ENCODE measurements at regions not wholly inside any gene's neighbourhood (a gene's known extent, or its start where the extent isn't known, plus 50 kb on each side); places are given as distances from the start of the nearest gene placed in this dataset.

DNA sequence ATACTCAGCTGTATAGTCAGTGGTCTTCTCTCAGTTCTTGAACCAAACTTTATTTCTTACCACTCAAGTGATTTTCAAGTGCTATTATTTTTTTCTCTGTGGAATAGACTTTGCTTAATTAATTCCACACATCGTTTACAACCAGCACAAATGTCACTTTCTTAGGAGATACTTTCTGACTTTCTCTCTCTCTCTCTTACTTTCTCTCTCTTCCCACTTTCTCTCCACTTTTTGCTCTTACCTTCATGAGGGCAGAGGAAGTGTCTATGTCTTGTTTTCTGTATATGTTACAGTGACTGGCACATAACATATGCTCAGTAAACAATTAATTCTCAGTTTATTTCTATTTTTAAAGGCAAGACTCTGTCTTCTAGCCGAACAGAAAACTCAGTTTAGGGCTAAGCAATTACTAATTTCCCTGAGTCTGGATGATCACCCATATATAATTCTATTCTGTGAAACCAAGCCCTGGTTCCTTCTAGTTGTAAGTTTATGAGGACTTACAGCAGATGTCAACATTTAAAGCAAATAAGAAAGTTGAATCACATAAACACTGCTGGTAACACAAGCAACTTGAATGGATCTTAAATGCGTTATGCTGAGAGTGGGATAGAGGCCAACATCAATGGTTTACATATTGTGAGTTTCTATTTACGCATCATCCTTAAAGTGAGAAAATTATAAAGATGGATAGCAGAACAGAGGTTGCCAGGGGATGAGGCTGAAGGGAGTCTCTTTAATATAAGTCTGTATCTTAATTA lies 791.4 kb downstream of the MTRR start:
- H3K36me3 ChIP-seq = no peaks in the 10 kb centered on the region
- no peaks in the 10 kb centered on the region for H3K9me3 ChIP-seq
- TF ChIP-seq, protein P1, sequence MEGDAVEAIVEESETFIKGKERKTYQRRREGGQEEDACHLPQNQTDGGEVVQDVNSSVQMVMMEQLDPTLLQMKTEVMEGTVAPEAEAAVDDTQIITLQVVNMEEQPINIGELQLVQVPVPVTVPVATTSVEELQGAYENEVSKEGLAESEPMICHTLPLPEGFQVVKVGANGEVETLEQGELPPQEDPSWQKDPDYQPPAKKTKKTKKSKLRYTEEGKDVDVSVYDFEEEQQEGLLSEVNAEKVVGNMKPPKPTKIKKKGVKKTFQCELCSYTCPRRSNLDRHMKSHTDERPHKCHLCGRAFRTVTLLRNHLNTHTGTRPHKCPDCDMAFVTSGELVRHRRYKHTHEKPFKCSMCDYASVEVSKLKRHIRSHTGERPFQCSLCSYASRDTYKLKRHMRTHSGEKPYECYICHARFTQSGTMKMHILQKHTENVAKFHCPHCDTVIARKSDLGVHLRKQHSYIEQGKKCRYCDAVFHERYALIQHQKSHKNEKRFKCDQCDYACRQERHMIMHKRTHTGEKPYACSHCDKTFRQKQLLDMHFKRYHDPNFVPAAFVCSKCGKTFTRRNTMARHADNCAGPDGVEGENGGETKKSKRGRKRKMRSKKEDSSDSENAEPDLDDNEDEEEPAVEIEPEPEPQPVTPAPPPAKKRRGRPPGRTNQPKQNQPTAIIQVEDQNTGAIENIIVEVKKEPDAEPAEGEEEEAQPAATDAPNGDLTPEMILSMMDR (IDR thresholded peaks at IDR 0.05; ENCODE audit: low read depth, low read length) = no peak
- no peak overlapping the region for H3K4me3 ChIP-seq (ENCODE audit: low read depth, low read length)
- H3K27me3 ChIP-seq = no peaks in the 10 kb centered on the region
- DNase-seq = no peak
- H3K4me1 ChIP-seq = no peaks in the 10 kb centered on the region

DNA sequence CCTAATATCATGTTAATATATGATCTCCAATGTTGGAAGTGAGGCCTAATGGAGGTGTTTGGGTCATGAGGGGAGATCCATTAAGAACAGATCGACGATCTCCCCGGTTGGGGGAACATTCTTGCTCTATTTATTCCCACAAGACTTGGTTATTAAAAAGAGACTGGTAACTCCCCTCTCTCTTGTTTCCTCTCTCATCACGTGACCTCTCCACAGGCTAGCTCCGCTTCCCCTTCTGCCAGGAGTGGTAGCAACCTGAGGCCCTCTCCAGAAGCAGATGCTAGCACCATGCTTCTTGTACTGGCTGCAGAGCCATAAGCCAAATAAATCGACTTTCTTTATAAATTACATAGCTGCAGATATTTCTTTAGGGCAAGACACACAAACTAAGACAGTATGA lies 794.4 kb downstream of the MTRR start:
- no peaks in the 10 kb centered on the region for H3K27me3 ChIP-seq
- no peak for DNase-seq
- TF ChIP-seq, protein P1 (IDR thresholded peaks at IDR 0.05; ENCODE audit: low read depth, low read length) = no peak
- H3K4me3 ChIP-seq (ENCODE audit: low read depth, low read length) = no peak overlapping the region
- H3K9me3 ChIP-seq = no peaks in the 10 kb centered on the region
- H3K36me3 ChIP-seq = no peaks in the 10 kb centered on the region
- H3K4me1 ChIP-seq = no peaks in the 10 kb centered on the region

DNA sequence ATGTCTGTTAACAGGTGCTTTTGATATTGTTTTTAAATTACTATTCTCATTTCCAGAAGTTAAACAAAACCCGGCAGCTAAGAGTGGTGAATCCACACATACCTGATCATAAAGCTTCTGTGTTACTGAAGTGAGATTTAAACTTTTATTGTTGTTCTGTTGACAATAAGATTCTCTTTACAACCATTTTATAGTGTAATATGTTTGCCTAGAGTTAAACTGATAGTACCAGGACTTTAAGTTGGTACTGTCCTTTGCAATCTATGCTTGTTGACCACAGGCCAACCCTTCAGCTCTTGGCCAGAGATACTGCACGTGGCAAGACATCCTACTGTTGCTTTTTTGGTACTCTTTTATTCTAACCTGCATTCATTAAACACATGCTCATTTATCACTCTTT lies 806.2 kb downstream of the MTRR start:
- Histone ChIP-seq H3K9me3 (no peaks in the 10 kb centered on the region), H3K36me3 (no peaks in the 10 kb centered on the region), H3K4me1 (no peaks in the 10 kb centered on the region), H3K4me3 (ENCODE audit: low read depth, low read length) (no peak overlapping the region), H3K27me3 (no peaks in the 10 kb centered on the region)
- DNase-seq = no peak
- TF ChIP-seq, protein P1 (IDR thresholded peaks at IDR 0.05; ENCODE audit: low read depth, low read length) = no peak

DNA sequence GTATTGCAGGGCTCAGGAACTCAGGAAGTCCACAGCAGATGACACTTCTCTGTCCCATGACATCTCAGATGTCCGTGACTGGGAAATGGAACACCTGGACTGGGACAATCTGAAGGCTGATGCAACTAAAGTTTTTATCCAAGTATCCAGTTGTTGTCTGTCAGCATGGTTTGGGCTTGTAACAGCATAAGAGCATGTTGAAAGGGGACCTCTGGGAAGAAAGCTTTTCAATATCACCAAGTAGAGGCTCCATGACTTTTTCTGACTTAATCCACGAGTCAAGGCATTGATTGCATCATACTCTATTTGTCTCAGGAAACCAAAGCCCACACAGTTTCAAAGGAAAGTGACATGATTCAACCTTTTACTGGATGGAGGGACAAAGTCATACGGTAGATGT lies 807.7 kb downstream of the MTRR start:
- no peak for DNase-seq
- Histone ChIP-seq H3K4me3 (ENCODE audit: low read depth, low read length) (no peak overlapping the region), H3K4me1 (no peaks in the 10 kb centered on the region), H3K36me3 (no peaks in the 10 kb centered on the region), H3K9me3 (no peaks in the 10 kb centered on the region), H3K27me3 (no peaks in the 10 kb centered on the region)
- TF ChIP-seq, protein P1 (IDR thresholded peaks at IDR 0.05; ENCODE audit: low read depth, low read length) = no peak

DNA sequence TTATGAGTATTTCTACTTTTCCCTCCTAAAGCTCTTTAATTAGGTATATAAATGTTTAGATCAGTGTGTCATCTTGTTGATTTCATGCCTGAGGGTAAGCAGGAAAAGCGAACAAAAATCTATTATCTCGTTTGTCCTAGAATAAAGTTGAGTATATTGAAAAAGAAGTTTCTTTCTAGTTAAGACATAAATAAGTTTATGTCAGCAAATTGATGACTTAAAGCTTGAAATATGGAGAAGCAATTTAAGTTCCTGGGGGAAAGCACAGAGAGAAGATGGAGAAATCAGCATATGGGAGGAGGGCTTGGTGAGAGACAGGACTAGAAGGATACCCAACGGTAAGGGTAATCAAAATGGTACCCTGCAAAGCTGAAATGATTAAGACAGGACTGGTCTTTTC lies 813.4 kb downstream of the MTRR start:
- H3K4me1 ChIP-seq = no peaks in the 10 kb centered on the region
- TF ChIP-seq, protein P1 (IDR thresholded peaks at IDR 0.05; ENCODE audit: low read depth, low read length) = no peak
- H3K9me3 ChIP-seq = no peaks in the 10 kb centered on the region
- no peak overlapping the region for H3K4me3 ChIP-seq (ENCODE audit: low read depth, low read length)
- no peak for DNase-seq
- H3K27me3 ChIP-seq = no peaks in the 10 kb centered on the region
- H3K36me3 ChIP-seq = no peaks in the 10 kb centered on the region

DNA sequence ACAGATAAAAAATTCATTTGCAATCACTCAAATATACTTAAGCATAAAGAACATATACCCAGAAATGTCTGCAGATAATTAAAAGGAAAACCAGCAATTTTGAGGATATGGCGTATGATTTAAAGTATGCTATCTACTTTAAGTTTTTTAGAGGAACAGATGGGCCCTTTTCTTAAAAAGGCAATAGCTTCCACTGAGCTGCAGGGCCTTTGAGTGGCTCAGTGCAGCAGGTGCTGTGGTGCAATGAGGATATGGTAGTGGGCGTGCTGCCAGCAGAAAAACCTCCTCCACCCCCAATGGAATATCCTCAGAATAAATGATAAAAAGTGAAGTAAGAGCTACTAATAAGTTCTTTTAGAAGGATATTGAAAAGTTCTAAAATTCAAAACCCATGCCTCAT lies 814.5 kb downstream of the MTRR start:
- no peak for DNase-seq
- no peaks in the 10 kb centered on the region for H3K36me3 ChIP-seq
- H3K4me1 ChIP-seq = no peaks in the 10 kb centered on the region
- H3K4me3 ChIP-seq (ENCODE audit: low read depth, low read length) = no peak overlapping the region
- TF ChIP-seq, protein P1 (IDR thresholded peaks at IDR 0.05; ENCODE audit: low read depth, low read length) = no peak
- no peaks in the 10 kb centered on the region; the same call in 1 of the 2 replicates for H3K9me3 ChIP-seq
- no peaks in the 10 kb centered on the region for H3K27me3 ChIP-seq
